ENCODE measurements at regions not wholly inside any gene's neighbourhood (a gene's known extent, or its start where the extent isn't known, plus 50 kb on each side); places are given as distances from the start of the nearest gene placed in this dataset.
A peak's percentile ranks its signal among the peaks of the same experiment; 100 is the strongest.

- no peak for DNase-seq
Observed at GRCh38 chr13:47421525-47421924, 524.7 kb upstream of the HTR2A start.

- no peak for DNase-seq
Observed at GRCh38 chr13:47420568-47420967, 523.7 kb upstream of the HTR2A start.

GRCh38 chr13:47420020-47420419, 523.2 kb upstream of the HTR2A start:
- peak; percentile 8 for DNase-seq

- no peak for DNase-seq
Observed at GRCh38 chr13:47418206-47418920, 521.5 kb upstream of the HTR2A start.

- DNase-seq = no peak
Observed at GRCh38 chr13:47417485-47417884, 520.6 kb upstream of the HTR2A start.

- no peak for DNase-seq
Observed at GRCh38 chr13:47415048-47415447, 518.2 kb upstream of the HTR2A start.

GRCh38 chr13:47413526-47413925, 516.7 kb upstream of the HTR2A start:
- DNase-seq = no peak

GRCh38 chr13:47413112-47413511, 516.3 kb upstream of the HTR2A start:
- no peak for DNase-seq

- DNase-seq = no peak
Observed at GRCh38 chr13:47409778-47410177, 512.9 kb upstream of the HTR2A start.

GRCh38 chr13:47408546-47409319, 511.9 kb upstream of the HTR2A start:
- DNase-seq = no peak

GRCh38 chr13:47407808-47408207, 511.0 kb upstream of the HTR2A start:
- DNase-seq = no peak

- DNase-seq = no peak
Observed at GRCh38 chr13:47399599-47399998, 502.7 kb upstream of the HTR2A start.

GRCh38 chr13:47397739-47398138, 500.9 kb upstream of the HTR2A start:
- DNase-seq = no peak

GRCh38 chr13:47396915-47397314, 500.1 kb upstream of the HTR2A start:
- DNase-seq = no peak

GRCh38 chr13:47374741-47375140, 477.9 kb upstream of the HTR2A start:
- no peak for DNase-seq

GRCh38 chr13:47372751-47373150, 475.9 kb upstream of the HTR2A start:
- DNase-seq = no peak

GRCh38 chr13:47351798-47352197, 454.9 kb upstream of the HTR2A start:
- no peak for DNase-seq

GRCh38 chr13:47350334-47351124, 453.7 kb upstream of the HTR2A start:
- DNase-seq = no peak

GRCh38 chr13:47349211-47349610, 452.4 kb upstream of the HTR2A start:
- DNase-seq = no peak

- DNase-seq = no peak
Observed at GRCh38 chr13:47337781-47338507, 441.1 kb upstream of the HTR2A start.

- no peak for DNase-seq
Observed at GRCh38 chr13:47334173-47334572, 437.3 kb upstream of the HTR2A start.

- DNase-seq = no peak
Observed at GRCh38 chr13:47332149-47332548, 435.3 kb upstream of the HTR2A start.

GRCh38 chr13:47330031-47330430, 433.2 kb upstream of the HTR2A start:
- no peak for DNase-seq
